ENCODE measurements at regions not wholly inside any gene's neighbourhood (a gene's known extent, or its start where the extent isn't known, plus 50 kb on each side); places are given as distances from the start of the nearest gene placed in this dataset.

DNA sequence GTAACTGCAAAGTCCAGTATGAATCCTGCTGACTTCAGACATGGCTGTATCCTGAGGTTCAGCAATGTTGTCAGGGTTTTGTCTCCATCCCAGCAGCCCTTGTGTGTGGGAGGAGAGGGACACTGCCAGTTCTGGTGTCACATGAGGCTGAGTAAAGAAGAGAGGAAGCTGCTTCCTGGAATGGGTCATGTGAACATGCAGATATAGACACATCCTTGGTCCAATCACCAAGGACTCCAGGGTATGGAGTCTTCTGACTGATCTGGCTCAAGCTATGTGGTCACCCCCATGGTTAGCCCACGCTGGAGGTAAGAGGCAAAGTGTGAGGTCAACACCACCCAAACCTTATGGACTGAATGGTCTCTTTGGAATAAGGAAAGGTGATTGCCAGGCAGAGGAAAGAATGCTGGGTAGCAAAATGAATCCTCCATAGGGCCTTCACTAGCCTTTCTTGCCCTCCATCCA lies 134.4 kb upstream of the SLC1A4 start:
- peak; percentile 52 for DNase-seq (ENCODE audit: low read depth)

DNA sequence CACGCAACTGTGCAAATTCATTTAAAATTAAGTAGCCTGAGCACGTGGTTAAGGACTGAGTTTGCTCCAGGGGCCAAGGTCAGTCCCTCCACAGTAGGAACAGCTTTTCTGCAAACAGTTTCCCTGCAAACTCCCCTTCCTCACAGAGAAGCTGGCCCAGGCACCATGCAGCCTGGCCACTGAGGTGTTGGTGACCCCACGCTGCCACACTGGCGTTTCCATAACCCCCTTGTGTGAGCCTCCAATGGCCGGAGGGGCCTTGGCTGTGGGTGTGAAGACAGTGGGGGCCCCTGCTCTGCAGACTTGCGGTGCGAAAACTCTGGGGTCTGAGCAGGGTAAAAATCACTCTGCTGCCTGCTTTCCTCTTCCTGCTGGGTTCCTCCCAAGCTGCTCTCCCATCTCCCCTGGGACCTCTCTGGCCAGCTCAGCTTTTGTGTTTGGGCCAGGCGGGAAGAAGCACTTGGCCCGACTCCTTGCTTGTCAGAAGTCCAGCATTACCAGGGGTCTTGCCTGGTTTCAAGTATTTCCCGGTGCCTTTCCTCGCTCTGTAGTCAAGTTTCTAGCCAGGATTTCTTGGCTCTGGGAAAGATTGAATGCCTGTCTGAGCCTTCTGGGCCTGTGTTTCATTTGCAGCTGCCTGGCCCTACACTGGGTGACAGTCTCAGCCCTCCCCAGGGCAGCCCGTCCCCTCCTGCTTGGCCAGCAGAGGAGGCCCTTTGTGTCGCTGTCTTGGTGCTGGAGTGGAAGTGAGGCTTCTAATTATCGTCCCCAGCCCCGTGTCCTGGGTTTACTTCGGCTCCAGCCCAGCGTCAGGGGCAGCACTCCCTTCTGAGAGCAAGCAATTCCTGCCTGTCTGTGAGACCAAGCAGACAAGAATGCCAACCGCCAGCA lies 131.4 kb upstream of the SLC1A4 start:
- DNase-seq (ENCODE audit: low read depth), result no peak

DNA sequence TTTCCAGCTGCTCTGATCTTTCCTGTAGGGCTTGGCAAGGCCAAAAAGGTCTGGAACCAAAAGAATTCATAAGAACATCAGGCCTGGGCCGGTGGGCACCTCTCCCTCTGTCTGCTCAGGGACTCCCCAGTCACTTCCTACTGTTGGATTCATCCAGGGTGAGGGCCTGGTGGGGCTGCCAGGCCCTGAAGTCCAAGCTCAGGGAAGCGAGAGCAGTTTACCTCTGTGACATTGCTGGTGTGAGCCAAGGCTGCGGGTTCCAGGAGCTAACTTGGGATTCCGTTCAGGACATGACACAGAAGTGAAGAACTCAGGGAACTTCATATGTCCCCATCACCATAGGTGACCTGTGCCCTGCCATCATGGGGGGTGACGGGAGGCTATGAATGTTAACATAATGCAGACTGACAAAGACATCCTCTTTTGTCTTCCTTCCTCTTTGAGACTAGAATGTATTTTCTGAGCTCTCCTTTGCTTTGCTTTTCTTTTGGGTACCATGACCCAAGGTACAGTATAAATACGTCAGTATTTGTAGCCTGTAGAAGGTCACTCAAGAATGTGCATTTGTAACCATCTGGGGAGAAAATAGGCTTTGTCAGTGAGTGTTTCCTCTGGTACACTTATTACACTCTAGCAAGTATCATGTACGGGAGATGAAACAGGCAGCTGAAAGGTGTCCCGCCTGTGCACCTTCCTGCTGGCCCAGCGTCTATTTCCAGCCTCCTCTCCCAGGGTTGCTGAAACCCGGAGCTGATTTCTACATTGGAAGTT lies 130.5 kb upstream of the SLC1A4 start:
- no peak for DNase-seq (ENCODE audit: low read depth)

DNA sequence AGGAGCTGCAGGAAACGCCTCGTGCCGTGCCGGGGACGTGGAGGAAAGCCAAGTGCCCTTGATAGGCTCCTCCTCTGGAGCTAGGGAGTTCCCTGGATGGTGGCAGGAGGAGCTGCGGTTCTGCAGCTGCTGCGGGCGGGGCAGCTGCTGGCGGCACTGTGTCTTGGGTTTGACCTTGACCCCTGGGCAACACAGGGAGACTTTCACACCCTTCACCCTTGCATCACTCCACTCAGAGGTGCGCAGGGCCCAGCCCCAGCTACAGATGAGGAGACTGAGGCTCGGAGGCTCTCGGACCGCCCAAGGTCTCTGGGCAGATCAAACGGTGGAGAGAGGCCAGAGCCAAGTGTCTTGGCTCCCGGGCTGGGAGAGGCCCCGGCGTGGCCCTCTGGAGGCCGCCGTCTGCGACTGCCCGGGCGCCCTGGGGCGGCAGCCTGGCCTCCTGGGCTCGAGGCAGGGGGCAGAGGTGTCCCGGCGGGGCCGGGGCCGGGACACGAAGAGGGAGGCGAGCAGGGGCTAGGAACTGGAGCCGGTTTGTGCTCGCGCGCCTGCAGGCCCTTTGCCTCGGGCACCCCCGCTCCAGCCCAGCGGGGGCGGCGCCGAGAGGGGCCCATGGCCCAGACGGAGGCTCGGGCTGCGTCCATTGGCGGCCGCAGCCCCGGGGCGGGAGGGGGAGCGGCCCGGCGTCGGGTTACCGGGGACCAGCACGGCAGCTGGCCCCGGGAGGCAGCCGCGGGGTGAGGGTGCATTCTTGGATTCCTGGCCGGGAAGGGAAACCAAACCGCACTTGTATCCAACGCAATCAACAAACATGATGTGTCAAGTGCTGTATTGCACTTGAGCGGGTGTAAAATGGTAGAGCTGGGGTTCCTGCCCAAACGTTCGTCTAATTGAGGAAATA lies 129.6 kb upstream of the SLC1A4 start:
- peak; percentile 96 for DNase-seq (ENCODE audit: low read depth)

DNA sequence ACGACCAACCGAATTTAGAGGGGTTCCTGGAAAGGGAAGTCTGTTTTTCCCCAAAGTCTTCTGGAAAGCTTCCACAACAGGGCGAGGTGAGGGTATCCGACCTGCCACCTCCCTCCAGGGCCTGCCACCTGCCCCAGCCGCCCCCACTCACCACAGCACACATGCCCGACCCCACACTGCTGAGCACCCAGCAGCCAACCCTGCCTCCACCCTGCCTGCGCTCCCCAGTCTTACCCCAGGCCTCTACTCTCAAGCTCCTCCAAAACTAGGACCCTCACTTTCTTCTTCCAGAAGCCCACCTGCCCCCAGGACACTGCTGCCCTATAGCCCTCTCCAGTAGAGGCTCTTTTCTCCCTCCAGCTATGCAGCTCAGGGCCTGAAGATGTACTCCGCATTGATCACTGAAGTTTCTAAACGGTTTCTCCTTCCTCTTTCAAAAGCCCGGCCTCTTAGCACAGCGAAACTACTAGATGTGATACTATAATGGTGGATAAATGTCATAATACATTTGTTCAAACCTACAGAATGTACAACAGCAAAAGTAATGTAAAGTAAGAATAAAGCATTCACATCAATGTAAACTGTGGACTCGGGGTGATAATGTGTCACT lies 128.8 kb upstream of the SLC1A4 start:
- DNase-seq (ENCODE audit: low read depth), result no peak

DNA sequence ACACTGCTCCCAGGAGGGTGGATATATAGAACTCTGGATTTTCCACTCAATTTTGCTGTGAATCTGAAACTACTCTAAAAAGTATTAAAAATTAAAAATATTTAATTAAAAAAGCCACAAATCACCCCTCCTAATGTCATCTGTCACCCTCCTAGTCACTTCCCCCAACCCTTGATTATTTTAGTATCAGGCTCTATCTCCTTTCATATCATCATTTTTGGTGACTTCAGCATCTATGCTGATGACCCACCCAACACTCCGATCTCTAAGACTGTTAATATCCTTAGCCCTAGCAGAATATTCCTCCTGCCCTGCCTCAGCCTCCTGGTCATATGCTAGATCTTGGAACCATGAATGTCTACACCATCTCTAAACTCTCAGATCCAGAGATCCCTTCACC lies 128.3 kb upstream of the SLC1A4 start:
- DNase-seq (ENCODE audit: low read depth), result no peak

DNA sequence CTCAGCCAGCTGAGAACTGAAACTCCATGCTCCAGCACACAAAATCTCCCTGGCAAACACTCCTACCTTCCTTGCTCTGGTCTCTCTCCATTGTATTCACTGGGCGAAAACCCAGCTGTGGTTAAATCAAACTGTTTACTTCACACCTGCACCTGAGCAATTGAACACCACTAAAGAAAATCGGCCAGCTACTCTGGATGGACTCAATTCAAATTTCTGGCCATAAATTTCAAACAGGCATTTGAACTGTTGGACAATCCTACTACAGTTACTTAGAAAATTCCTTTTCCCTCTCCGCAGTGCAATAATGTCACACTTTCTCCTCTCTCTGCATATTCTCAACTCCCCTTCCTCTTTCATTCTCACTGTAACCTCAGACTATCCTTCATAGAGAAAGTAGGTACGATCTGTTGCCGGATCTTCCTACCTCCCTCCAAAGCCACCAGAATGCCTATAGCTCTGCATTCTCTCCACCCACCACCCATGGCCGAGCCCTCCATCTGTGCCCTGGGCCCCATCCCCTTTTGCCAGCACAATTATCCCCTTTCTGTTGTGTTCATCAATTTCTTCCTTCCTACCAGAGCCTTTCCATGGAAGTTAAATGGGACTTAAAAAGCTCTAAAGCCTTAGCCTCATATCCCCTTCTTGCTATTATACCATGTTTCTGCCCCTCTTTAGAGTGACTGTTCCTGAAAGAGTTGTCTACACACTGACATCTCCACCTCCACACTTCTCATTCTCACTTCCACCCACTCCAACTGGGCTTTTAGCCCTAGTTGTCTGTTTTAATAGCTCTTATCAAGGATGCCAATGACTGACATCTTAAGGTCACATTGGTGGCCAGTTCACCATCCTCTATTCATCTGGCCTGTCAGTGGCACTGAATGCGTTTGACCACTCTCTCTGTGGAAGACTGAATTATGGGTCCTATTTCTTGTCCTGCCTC lies 127.5 kb upstream of the SLC1A4 start:
- DNase-seq (ENCODE audit: low read depth), result no peak

DNA sequence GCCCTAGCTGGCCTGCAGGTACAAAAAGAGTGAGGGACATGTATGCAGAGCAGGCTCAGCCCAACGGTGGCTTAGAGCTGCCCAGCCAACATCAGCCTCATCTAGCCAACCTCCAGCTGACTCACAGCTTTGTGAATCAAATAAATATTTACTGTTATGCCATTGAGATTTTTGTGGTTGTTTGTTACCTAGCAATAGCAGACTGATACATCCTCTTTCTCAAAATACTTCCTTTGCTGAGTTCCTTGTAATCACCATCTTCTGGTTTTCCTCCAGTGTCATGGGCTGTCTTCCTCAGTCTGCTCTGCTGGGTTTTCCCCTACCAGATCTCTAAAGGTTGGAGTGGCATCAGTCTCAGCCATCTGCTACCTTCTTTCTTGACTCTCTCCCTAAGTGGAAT lies 126.6 kb upstream of the SLC1A4 start:
- DNase-seq (ENCODE audit: low read depth), result no peak

DNA sequence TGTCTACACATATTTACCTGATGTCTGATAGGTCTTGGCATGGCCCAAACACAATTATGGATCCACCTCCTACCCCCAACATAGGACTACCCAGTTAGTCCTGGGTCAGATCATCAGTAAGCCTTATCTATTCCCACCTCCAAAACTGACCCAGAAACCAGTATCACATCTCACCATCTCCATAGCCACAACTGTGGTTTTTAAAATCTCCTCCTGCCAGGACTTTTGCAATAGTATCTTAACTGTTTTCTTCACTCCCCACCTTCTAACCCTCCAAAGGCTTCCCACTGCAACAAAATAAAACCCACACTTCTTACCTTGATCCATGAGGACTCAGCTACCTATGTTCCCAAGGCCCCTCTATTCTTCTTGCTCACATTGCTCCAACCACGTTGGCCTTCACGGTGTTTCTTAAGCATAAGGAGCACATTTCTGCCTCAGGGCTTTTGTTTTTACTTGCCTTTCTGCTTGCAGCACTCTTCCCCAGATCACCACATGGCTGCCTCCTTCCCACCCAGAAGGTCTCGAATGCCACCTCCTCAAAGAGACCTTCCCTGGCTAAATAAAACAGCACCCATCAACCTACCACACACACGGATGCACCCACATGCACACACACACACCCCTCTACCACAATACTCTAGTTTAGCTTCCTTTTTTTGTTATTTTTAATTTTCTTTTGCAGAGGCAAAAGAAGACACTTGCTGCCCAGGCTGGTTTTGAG lies 125.9 kb upstream of the SLC1A4 start:
- DNase-seq (ENCODE audit: low read depth), result no peak

DNA sequence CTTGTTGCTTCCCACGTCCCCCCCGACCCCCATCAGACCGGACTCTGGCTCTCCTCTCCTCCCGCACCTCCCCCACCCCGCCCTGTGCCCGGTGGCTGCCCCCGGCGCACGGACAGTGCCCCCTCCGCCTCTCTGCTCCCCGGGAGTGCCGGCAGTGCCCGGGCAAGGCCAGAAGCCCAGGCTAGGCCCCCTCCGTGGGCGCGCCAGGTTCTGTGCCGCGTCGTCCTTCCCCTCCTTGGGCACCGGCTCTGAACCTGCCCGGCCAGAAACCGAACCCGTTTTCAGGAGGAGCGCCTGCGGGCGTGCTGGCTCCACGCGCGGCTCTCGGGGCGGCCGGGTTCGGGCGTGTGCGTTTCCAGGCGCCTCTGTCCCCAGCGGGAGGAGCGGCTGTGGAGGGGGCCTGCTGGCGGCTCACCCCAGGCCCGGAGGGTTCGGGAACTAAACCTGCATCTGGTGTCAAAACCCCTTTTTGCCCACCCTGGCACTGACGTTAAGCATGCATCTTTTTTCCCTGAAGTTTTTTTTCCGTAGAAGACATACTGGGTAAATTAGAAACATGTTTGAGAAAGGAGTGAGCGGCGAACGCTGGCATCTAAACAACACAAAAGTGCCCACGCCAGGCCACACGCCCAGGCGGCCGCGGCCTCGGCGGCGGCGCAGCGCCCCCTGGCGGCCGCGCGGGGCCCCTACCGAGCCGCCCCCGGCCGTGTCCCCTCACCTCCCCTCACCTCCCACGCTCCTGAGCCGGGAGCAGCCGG lies 123.9 kb upstream of the SLC1A4 start:
- no peak for DNase-seq (ENCODE audit: low read depth)

DNA sequence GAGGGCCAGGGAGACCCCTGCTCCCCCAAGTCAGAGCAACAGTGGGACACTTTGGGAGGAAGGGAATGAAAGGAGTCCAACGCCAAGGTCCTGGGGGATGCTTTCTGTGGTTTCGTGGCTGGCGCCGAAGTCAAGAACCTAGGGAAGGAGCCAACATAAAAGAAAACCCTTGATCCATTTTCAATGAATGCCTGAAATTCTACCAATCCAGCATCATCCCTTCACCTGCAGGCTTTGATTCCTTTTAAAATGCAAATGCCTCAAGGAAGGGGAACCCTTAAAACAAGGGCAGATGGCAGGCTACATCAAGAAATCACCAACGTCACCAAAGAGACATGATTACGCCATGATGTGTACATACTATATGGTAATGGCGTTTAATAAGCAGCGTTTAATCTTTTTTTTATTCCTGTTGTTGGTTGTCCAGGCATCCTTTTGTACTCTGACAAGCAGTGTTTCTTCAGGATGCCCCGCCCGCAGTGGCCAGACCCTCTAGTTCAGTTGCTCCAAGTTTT lies 123.3 kb upstream of the SLC1A4 start:
- DNase-seq (ENCODE audit: low read depth), result no peak

DNA sequence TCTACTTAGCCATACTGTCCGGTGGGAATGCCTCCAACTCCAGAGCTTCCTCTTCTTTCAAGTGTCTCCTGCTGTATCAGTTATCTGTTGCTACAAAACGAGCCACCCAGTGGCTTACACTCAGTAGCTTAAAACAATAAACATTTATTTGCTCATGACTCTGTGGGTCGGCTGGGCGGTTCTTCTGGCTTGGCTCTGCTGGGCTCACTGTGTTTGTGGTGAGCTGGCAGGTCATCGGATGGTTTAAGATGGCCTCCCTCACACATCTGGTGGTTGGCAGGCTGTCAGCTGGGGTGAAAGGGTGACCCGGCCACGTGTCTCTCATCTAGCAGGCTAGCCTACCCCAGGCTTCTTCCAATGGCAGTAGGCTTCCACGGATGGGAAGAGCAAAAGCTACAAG lies 122.4 kb upstream of the SLC1A4 start:
- peak; percentile 97 for DNase-seq (ENCODE audit: low read depth)

DNA sequence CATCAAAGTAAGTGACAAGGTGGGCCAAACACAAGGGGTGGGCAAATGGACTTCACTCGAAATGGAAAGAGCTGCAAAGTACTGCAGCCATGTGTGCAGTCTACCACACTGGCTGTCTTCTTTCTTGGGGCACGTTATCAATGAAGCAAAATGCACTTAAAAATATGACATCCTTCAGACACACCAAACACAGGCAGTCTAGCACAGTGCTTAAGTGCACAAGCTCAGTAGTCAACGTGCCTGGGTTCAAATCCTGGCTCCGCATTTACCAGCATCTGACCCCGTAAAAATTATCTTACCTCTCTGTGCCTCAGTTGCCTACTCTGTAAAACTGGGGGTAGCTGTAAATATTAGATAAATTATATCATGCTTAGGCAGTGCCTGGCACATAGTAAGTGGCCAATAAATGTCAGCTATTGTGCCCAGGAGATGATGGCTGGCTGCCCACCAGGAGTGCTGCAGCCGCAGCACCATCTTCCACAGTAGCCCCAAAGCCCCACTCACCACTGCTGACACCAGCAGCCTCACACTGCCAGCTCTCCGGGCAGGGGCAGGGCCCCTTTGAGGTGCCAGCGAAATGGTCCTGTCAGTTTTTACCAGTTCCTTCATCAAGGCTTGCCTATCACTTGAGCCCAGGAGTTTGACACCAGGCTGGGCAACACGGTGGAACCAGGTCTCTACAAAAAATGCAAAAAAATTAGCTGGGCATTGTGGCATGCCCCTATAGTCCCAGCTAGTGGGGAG lies 121.8 kb upstream of the SLC1A4 start:
- no peak for DNase-seq (ENCODE audit: low read depth)

DNA sequence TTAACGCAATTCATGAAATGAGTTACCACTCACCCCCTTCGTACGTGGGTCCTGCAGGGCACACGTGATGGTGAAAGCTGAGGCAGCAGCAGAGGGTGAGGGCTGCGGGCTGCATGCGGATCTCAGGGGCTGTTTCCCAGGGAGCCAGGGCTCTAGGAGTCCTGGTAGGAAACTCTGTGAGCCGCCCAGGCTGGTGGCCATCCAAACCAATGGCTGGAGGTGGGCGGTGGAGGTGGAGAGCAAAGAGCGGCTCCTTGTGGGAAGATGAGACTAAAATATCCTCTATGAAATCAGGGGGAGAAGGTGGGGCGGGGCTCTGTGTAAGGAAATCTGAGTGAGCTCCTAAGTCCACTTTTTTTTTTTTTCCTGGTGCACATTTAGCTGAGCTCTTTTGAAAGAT lies 120.1 kb upstream of the SLC1A4 start:
- DNase-seq (ENCODE audit: low read depth), result no peak

DNA sequence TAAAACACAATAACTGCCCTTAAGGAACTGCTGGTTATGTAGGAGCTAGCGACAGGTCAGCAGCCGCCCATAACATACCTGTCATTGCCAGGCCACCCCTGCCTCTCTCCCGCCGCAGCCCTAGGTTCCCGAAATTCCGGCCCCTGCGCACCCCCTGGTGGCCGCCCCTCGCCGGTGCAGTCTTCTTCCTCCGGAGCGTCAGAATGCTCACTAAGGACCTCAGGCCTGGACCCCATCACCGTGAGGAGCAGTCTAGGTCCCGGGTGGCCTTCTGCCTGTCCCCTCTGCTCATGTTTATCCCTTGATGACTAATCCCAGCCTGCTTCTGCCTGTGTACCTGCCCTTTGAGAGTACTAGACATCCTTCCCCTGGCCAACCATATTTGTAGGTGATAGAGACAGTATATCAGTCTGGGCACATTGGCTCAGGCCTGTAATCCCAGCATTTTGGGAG lies 115.7 kb upstream of the SLC1A4 start:
- no peak for DNase-seq (ENCODE audit: low read depth)

DNA sequence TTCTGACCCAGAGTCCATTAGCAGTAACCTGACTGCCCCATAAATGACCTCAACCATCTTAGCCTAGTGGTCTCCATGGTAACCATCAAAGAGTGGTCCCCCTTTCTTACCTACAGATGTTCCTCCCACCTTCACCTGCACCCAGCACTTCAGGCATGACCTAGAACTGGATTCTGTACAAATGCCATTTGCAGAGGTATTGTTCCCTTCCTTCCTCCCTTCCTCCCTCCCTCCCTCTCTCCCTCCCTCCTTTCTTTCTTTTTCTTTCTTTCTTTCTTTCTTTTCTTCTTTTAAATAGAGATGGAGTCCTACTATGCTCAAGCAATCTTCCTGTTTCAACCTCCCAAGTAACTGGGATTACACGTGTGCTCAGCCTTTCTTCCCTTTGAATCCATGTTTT lies 114.6 kb upstream of the SLC1A4 start:
- no peak for DNase-seq (ENCODE audit: low read depth)

DNA sequence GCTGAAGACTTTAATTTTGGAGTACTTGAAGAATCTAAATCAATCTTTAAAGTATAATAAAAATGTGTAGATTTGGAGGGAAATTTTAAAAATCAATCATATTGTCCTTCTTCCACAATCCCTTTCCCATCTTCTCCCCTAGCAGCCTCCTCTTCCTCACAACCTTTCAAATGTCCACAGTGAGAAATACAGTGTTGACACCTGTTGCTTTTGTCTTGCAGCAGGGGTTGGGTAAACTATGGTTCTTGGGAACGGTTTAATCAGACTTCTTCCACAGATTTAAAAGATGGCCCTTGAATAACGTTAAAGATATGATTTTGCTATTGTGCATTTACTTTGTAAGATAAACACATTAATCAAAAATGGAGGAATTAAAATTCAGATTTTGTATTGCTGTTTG lies 113.8 kb upstream of the SLC1A4 start:
- no peak for DNase-seq (ENCODE audit: low read depth)

DNA sequence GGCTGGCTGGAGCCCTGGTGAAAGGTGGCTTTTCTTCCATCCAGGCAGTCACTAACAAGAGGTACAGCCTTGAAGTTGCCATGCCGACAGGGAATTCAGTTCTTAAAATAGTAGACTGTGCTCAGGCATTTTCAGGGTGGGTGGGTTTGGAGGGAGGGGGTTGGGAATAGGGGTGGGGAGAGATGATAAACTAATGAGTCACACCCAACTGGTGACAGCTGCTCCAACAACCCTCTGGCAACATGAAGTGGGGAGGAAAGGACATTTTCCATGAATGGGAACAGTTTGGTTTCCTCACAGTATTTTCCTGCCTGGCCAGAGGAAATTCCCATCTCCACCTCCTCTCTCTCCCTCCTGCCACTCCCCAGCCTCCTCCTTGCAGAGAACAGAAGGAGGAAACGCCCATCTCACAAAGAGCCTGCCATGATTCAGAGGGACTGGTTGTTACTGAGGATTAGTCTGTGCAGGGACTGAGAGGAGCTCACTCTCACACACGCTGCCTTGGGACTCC lies 113.0 kb upstream of the SLC1A4 start:
- peak; percentile 69 for DNase-seq (ENCODE audit: low read depth)

Data from iris pigment epithelial cell (primary cell).